ENCODE measurements at regions not wholly inside any gene's neighbourhood (a gene's known extent, or its start where the extent isn't known, plus 50 kb on each side); places are given as distances from the start of the nearest gene placed in this dataset.

DNA sequence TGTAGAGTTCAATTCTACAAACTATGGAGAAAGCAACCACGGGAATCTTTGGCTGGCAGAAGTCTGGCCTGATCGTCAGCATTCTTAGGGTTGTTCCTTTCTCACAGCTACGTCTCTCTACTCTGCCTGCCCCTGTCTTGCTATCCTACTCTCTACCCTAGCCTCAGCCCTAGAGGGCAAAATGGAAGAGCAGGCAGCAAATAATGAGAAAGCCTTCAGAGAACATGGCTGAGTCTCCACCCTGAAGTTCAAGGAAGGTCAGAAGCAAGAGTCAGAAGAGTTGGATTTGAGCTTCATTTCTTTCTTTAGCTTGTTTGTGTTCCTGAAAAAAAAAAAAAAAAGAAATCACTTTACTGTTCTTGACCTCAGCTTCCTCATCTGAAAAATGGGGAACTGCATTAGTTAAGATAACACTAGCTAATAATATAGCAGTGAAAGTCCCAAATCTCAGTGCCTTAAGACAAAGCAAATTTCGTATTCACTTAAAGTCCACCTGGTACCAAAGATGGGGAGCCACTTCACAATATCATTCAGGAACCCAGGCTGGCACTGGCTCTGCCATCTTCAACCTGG lies 50.2 kb upstream of the CCND2 start:
- TF ChIP-seq, protein P1, sequence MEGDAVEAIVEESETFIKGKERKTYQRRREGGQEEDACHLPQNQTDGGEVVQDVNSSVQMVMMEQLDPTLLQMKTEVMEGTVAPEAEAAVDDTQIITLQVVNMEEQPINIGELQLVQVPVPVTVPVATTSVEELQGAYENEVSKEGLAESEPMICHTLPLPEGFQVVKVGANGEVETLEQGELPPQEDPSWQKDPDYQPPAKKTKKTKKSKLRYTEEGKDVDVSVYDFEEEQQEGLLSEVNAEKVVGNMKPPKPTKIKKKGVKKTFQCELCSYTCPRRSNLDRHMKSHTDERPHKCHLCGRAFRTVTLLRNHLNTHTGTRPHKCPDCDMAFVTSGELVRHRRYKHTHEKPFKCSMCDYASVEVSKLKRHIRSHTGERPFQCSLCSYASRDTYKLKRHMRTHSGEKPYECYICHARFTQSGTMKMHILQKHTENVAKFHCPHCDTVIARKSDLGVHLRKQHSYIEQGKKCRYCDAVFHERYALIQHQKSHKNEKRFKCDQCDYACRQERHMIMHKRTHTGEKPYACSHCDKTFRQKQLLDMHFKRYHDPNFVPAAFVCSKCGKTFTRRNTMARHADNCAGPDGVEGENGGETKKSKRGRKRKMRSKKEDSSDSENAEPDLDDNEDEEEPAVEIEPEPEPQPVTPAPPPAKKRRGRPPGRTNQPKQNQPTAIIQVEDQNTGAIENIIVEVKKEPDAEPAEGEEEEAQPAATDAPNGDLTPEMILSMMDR (IDR thresholded peaks at IDR 0.05), result no peak
- H3K27me3 ChIP-seq (ENCODE audit: control insufficient read depth, insufficient read depth, low read length), result no peaks in the 10 kb centered on the region
- H3K4me2 ChIP-seq (ENCODE audit: low read length), result no peak overlapping the region
- no peak overlapping the region for H3K9ac ChIP-seq
- no peak overlapping the region for H2AFZ ChIP-seq
- no peak overlapping the region for H3K4me3 ChIP-seq (ENCODE audit: low read depth, low read length)
- no peaks in the 10 kb centered on the region for H3K79me2 ChIP-seq
- no peak overlapping the region for H3K27ac ChIP-seq
- H3K9me3 ChIP-seq (ENCODE audit: control insufficient read depth, low read length), result no peaks in the 10 kb centered on the region
- no peaks in the 10 kb centered on the region for H3K4me1 ChIP-seq
- no peaks in the 10 kb centered on the region for H3K36me3 ChIP-seq (ENCODE audit: control insufficient read depth, insufficient read depth, low read length)

DNA sequence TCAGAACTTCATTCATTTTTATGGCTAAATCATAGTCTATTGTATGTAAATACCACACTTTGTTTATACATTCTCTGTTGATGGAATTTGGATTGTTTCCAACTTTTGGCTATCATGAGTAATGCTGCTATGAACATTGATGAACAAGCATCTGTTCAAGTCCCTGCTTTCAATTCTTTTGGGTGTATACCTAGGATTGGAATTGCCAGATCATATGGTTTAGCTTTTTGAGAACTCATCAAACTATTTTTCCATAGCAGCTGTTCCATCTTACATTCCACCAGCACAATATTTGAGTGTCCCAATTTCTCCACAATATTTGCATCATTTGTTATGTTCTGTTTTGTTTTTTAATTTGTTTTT lies 52.3 kb upstream of the CCND2 start:
- no peak overlapping the region for H2AFZ ChIP-seq
- TF ChIP-seq, protein P1 (IDR thresholded peaks at IDR 0.05), result no peak
- H3K4me2 ChIP-seq (ENCODE audit: low read length), result no peak overlapping the region
- H3K27me3 ChIP-seq (ENCODE audit: control insufficient read depth, insufficient read depth, low read length), result no peaks in the 10 kb centered on the region
- no peaks in the 10 kb centered on the region for H3K9me3 ChIP-seq (ENCODE audit: control insufficient read depth, low read length)
- no peaks in the 10 kb centered on the region for H3K79me2 ChIP-seq
- no peak overlapping the region for H3K4me3 ChIP-seq (ENCODE audit: low read depth, low read length)
- H3K4me1 ChIP-seq, result no peaks in the 10 kb centered on the region
- H3K36me3 ChIP-seq (ENCODE audit: control insufficient read depth, insufficient read depth, low read length), result no peaks in the 10 kb centered on the region
- H3K27ac ChIP-seq, result no peak overlapping the region
- H3K9ac ChIP-seq, result no peak overlapping the region

DNA sequence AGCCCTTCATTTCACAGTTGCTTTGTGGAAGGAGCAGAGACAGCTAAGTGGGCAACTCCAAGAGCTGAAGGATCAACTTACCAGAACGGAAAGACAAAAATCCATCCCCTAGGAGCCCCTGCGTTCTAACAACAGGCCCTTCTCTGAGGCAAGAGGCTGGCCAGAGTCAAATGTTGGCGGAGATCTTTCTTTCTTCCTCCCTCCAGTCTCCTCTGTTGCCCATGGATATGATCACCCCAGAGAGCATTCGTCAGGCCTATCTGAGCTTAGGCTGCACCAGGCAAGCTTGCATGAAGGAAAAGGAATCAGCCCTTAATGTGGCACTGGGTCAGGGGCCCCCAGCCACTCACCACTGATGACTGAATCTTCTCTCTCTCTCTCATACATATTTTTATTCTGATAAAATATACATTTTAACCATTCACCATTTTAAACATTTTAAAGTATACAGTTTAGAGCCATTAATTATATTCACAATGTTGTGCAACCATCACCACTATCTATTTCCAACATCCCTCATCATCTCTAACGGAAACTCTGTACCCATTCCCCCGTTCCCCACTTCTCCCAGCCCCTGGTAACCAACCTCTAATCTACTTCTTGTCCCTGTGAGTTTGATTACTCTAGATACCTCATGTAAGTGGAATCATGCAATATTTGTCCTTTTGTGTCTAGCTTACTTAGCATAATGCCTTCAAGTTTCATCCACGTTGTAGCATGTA lies 52.9 kb upstream of the CCND2 start:
- Histone ChIP-seq H3K4me1 (no peaks in the 10 kb centered on the region), H3K4me3 (ENCODE audit: low read depth, low read length) (no peak overlapping the region), H3K27me3 (ENCODE audit: control insufficient read depth, insufficient read depth, low read length) (no peaks in the 10 kb centered on the region), H3K27ac (no peak overlapping the region), H3K9ac (no peak overlapping the region), H3K9me3 (ENCODE audit: control insufficient read depth, low read length) (no peaks in the 10 kb centered on the region), H3K36me3 (ENCODE audit: control insufficient read depth, insufficient read depth, low read length) (no peaks in the 10 kb centered on the region), H2AFZ (no peak overlapping the region), H3K79me2 (no peaks in the 10 kb centered on the region), H3K4me2 (ENCODE audit: low read length) (no peak overlapping the region)
- TF ChIP-seq, protein P1 (IDR thresholded peaks at IDR 0.05), result no peak

DNA sequence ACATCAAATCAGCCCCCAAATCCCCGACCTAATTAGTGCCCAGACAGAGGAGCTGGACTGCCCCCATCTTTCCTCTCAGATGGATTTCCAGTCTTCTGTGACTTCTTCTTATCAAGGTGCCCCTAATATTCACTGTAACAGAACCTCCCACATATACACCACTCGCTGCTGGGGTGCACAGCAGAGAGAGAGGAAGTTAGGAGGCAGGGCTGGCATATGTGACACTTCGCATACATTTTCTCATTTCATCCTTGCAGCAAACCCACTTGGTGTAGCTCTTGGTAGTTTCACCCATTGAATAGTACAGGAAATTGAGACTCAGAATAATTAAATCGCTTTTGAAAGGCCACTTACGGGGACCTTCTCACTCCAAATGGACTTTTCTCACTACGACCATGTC lies 56.5 kb upstream of the CCND2 start:
- H3K27ac ChIP-seq, result no peak overlapping the region
- no peak overlapping the region for H3K4me2 ChIP-seq (ENCODE audit: low read length)
- TF ChIP-seq, protein P1 (IDR thresholded peaks at IDR 0.05), result no peak

More for the DNA sequence above, 56.5 kb upstream of the CCND2 start:
- Histone ChIP-seq H3K9me3 (ENCODE audit: control insufficient read depth, low read length) (no peaks in the 10 kb centered on the region), H3K79me2 (no peaks in the 10 kb centered on the region), H3K9ac (no peak overlapping the region), H3K4me3 (ENCODE audit: low read depth, low read length) (no peak overlapping the region), H3K36me3 (ENCODE audit: control insufficient read depth, insufficient read depth, low read length) (no peaks in the 10 kb centered on the region), H3K27me3 (ENCODE audit: control insufficient read depth, insufficient read depth, low read length) (no peaks in the 10 kb centered on the region), H3K4me1 (no peaks in the 10 kb centered on the region), H2AFZ (no peak overlapping the region)

All from parathyroid adenoma (tissue), 2 donors.